Type B pancreatic cell (in vitro differentiated cells): ENCODE measurements at regions not wholly inside any gene's neighbourhood (a gene's known extent, or its start where the extent isn't known, plus 50 kb on each side); places are given as distances from the start of the nearest gene placed in this dataset.

Experiments used
- DNase-seq: peaks from one replicate; pipeline ENCODE4 v3.0.0; 2021; ENCODE audit warnings: mixed read lengths; ENCODE audit not compliant: unreplicated experiment; ENCODE audit errors: extremely low spot score
- H3K27ac Mint-ChIP-seq: 2 replicates; pipeline ENCODE4 v1.8.0; 2021; ENCODE audit warnings: mild to moderate bottlenecking, mixed read lengths
- H3K27me3 Mint-ChIP-seq: 2 replicates; pipeline ENCODE4 v1.8.0; 2021; ENCODE audit warnings: mixed read lengths
- H3K36me3 Mint-ChIP-seq: 2 replicates; pipeline ENCODE4 v1.8.0; 2021; ENCODE audit warnings: mixed read lengths
- H3K4me1 Mint-ChIP-seq: one replicate; pipeline ENCODE4 v1.8.0; 2021; ENCODE audit warnings: mixed read lengths; ENCODE audit not compliant: unreplicated experiment
- H3K4me3 Mint-ChIP-seq: 2 replicates; pipeline ENCODE4 v1.8.0; 2021; ENCODE audit warnings: mild to moderate bottlenecking, mixed read lengths
- H3K9me3 Mint-ChIP-seq: 2 replicates; pipeline ENCODE4 v1.8.0; 2021; ENCODE audit warnings: mixed read lengths
- CTCF ChIP-seq: fragments of 200-600 bp; sonication (generic); conservative IDR thresholded peaks from 2 replicates; pipeline ENCODE4 v1.5.0; 2021; ENCODE audit warnings: antibody characterized with exemption, mild to moderate bottlenecking

GRCh38 chr17:73906896-73907870 lies 262.9 kb upstream of the SDK2 start:
- TF ChIP-seq CTCF: no peak
- H3K4me1 Mint-ChIP-seq: peaks cover 4% of the 10 kb centered on the region
- no peaks in the 10 kb centered on the region for H3K36me3 Mint-ChIP-seq
- H3K9me3 Mint-ChIP-seq: no peaks in the 10 kb centered on the region
- DNase-seq: peak; percentile 53
- H3K27ac Mint-ChIP-seq: no peak overlapping the region
- H3K4me3 Mint-ChIP-seq: no peak overlapping the region
- peaks cover 70% of the 10 kb centered on the region for H3K27me3 Mint-ChIP-seq

GRCh38 chr17:73909186-73909585 lies 264.9 kb upstream of the SDK2 start:
- H3K36me3 Mint-ChIP-seq: no peaks in the 10 kb centered on the region
- peaks cover 4% of the 10 kb centered on the region for H3K4me1 Mint-ChIP-seq
- no peaks in the 10 kb centered on the region for H3K9me3 Mint-ChIP-seq
- H3K27ac Mint-ChIP-seq: no peak overlapping the region
- H3K27me3 Mint-ChIP-seq: peaks cover 63% of the 10 kb centered on the region
- TF ChIP-seq CTCF: no peak
- H3K4me3 Mint-ChIP-seq: no peak overlapping the region
- no peak for DNase-seq

GRCh38 chr17:73910206-73910605 lies 266.0 kb upstream of the SDK2 start:
- Mint-ChIP-seq H3K36me3 (no peaks in the 10 kb centered on the region), H3K4me1 (peaks cover 4% of the 10 kb centered on the region), H3K4me3 (no peak overlapping the region), H3K9me3 (peaks cover 3% of the 10 kb centered on the region), H3K27ac (no peak overlapping the region), H3K27me3 (peaks cover 59% of the 10 kb centered on the region)
- TF ChIP-seq CTCF: no peak
- DNase-seq: no peak

GRCh38 chr17:73910821-73911515 lies 266.7 kb upstream of the SDK2 start:
- Mint-ChIP-seq H3K4me1 (peaks cover 4% of the 10 kb centered on the region), H3K36me3 (no peaks in the 10 kb centered on the region), H3K27me3 (peaks cover 56% of the 10 kb centered on the region), H3K9me3 (peaks cover 6% of the 10 kb centered on the region), H3K27ac (no peak overlapping the region), H3K4me3 (no peak overlapping the region)
- TF ChIP-seq CTCF: no peak
- no peak for DNase-seq

- Mint-ChIP-seq H3K27me3 (peaks cover 54% of the 10 kb centered on the region), H3K27ac (no peak overlapping the region), H3K36me3 (no peaks in the 10 kb centered on the region), H3K9me3 (peaks cover 6% of the 10 kb centered on the region), H3K4me1 (peaks cover 4% of the 10 kb centered on the region), H3K4me3 (no peak overlapping the region)
- no peak for TF ChIP-seq CTCF
- no peak for DNase-seq
These were observed 267.6 kb upstream of the SDK2 start for GRCh38 chr17:73911726-73912372.
